BJ (cell line): ENCODE measurements at regions not wholly inside any gene's neighbourhood (a gene's known extent, or its start where the extent isn't known, plus 50 kb on each side); places are given as distances from the start of the nearest gene placed in this dataset.
"Not testable (repeated sequence)": the region's sequence is repeated elsewhere in the genome, so short reads cannot be mapped to it uniquely, and the experiment has no call there.

ENCODE experiments used
- CTCF ChIA-PET: fragments of 350-600 bp; formaldehyde crosslinking; extraction: SDS; loops from one replicate; lab custom pipeline; 2021; ENCODE audit warnings: antibody characterized with exemption, inconsistent platforms; lab: Yijun Ruan, JAX
- POLR2A ChIA-PET: fragments of 300-600 bp; sonication (Branson Sonifier 250); formaldehyde crosslinking; extraction: SDS; loops from one replicate; lab custom pipeline; 2021; ENCODE audit warnings: antibody characterized with exemption; lab: Charles Lee
- DNase-seq: peaks from one replicate; pipeline ENCODE4 v3.0.0-alpha.2; 2011; ENCODE audit warnings: low read depth
- H3K27me3 ChIP-seq: 2 replicates; pipeline ENCODE4 v1.6.0; 2011; ENCODE audit warnings: low read length; ENCODE audit not compliant: control insufficient read depth, insufficient read depth
- H3K36me3 ChIP-seq: 2 replicates; pipeline ENCODE4 v1.5.1; 2011; ENCODE audit warnings: low read length; ENCODE audit not compliant: control insufficient read depth, insufficient read depth
- H3K4me3 ChIP-seq: 2 replicates; pipeline ENCODE4 v1.5.1; 2011; ENCODE audit warnings: low read depth, mild to moderate bottlenecking, control low read depth, low read length
- TF ChIP-seq, protein P1 (sequence below): IDR thresholded peaks from 2 replicates; pipeline ENCODE4 v1.5.1; 2011; ENCODE audit warnings: low read depth, mild to moderate bottlenecking, control low read depth, inconsistent platforms, low read length, moderate library complexity; ENCODE audit not compliant: insufficient read depth

DNA sequence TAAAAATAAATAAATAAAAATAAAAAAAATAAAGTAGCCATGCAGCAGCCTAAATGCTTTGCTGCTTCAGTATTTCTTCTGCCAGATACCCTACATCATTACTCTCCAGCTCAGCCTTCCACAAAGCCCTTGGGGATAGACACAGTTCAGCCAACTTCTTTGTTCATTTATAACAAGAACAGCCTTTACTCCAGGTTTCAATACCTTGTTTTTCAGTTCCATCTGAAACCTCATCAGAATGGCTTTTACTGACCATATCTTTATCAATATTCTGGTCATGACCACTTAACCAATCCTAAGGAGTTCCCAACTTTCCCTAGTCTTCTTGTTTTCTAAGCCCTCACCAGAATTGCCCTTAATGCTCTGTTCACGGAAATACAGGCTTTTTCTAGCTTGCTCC is 128.3 kb upstream of the MED14 start:
- CTCF ChIA-PET = no interaction called here
- POLR2A ChIA-PET = no interaction called here
- TF ChIP-seq, protein P1, sequence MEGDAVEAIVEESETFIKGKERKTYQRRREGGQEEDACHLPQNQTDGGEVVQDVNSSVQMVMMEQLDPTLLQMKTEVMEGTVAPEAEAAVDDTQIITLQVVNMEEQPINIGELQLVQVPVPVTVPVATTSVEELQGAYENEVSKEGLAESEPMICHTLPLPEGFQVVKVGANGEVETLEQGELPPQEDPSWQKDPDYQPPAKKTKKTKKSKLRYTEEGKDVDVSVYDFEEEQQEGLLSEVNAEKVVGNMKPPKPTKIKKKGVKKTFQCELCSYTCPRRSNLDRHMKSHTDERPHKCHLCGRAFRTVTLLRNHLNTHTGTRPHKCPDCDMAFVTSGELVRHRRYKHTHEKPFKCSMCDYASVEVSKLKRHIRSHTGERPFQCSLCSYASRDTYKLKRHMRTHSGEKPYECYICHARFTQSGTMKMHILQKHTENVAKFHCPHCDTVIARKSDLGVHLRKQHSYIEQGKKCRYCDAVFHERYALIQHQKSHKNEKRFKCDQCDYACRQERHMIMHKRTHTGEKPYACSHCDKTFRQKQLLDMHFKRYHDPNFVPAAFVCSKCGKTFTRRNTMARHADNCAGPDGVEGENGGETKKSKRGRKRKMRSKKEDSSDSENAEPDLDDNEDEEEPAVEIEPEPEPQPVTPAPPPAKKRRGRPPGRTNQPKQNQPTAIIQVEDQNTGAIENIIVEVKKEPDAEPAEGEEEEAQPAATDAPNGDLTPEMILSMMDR = no peak
- no peaks in the 10 kb centered on the region for H3K36me3 ChIP-seq
- no peak for DNase-seq
- H3K27me3 ChIP-seq = no peaks in the 10 kb centered on the region
- no peak overlapping the region for H3K4me3 ChIP-seq

DNA sequence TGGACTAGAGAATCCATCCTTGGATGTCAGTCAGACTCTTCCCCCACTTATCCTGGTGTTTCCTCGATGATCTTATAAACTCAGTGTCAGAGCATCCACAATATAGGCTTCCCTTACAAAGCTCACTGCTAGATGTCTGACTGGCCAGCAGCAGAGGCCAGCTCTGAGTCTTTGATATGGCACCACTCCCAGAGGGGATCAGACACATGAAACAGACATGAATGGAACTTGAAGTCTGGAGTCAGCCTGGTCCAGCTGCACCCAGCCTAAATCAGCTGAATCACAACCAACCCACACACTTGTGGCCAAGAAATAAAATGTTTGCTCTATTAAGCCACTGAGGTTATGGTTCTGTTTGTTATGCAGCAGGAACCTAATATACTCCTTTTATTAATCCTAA is 129.6 kb upstream of the MED14 start:
- TF ChIP-seq, protein P1 = no peak
- Histone ChIP-seq H3K4me3 (no peak overlapping the region), H3K36me3 (no peaks in the 10 kb centered on the region), H3K27me3 (no peaks in the 10 kb centered on the region)
- ChIA-PET POLR2A (no interaction called here), CTCF (no interaction called here)
- DNase-seq = peak; percentile 38

DNA sequence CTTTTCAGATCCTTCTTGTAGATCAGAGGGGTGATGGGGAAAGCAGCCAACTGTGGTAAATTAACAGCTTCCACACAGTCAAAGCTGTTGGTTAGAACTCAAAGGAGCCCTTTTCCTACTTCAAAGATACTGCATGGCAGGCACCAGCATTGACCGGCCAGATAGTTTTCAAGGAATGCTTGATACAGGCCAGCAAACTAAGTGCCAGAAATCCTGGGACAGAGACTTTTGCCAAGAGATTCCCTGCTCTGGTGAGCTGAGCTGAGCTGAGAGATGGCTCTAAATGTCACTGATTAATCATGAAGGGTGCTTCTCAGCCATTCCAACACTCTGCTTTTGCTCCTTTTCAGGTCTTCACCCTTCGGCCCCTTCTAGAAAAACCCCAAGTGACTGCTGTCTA is 131.6 kb upstream of the MED14 start:
- ChIA-PET CTCF (interaction anchor here (0.9 to 1.2 kb wide), 2 partner anchors 11 to 14 kb away, joined by 3 to 4 read pairs; no protein-coding TSS in a partner anchor), POLR2A (no interaction called here)
- no peak for DNase-seq
- Histone ChIP-seq H3K36me3 (no peaks in the 10 kb centered on the region), H3K27me3 (no peaks in the 10 kb centered on the region), H3K4me3 (no peak overlapping the region)
- TF ChIP-seq, protein P1 = no peak

DNA sequence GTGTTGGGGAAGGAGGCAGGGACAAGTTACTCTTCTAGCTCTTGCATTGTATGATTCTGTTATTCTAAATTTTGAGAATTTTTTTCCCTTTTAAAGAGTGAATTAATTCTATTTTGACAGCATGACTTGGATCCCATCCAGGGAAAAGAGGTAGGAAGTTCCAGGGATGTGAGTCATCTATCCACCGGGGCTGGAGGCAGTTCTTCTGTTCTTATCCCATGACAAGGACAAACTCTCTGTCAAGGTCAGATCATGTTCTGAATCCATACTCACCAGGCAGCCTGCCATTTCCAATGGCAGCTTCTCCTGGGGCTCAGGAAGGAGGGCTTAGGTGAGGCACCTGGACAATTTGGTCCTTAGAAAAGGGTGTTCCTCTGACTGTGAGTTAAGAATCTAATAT is 132.0 kb upstream of the MED14 start:
- Histone ChIP-seq H3K27me3 (no peaks in the 10 kb centered on the region), H3K36me3 (no peaks in the 10 kb centered on the region), H3K4me3 (no peak overlapping the region)
- no peak for DNase-seq
- TF ChIP-seq, protein P1 = no peak
- ChIA-PET CTCF (interaction anchor here (0.9 to 1.2 kb wide), 2 partner anchors 11 to 14 kb away, joined by 3 to 4 read pairs; no protein-coding TSS in a partner anchor), POLR2A (no interaction called here)

DNA sequence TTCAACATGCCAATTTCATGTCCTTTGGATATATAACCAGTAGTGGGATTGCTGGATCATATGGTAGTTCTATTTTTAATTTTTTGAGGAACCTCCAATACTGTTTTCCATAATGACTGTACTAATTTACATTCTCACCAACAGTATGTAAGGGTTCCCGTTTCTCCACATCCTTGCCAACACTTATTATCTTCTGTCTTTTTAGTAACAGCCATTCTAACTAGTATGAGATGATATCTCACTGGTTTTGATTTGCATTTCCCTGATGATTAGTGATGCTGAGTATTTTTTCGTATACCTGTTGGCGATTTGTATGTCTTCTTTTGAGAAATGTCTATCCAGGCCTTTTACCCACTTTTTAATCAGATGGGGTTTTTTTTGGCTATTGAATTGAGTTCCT is 133.5 kb upstream of the MED14 start:
- CTCF ChIA-PET = no interaction called here
- no peak for DNase-seq
- POLR2A ChIA-PET = no interaction called here
- TF ChIP-seq, protein P1 = no peak
- H3K36me3 ChIP-seq = no peaks in the 10 kb centered on the region
- H3K27me3 ChIP-seq = no peaks in the 10 kb centered on the region
- H3K4me3 ChIP-seq = no peak overlapping the region

DNA sequence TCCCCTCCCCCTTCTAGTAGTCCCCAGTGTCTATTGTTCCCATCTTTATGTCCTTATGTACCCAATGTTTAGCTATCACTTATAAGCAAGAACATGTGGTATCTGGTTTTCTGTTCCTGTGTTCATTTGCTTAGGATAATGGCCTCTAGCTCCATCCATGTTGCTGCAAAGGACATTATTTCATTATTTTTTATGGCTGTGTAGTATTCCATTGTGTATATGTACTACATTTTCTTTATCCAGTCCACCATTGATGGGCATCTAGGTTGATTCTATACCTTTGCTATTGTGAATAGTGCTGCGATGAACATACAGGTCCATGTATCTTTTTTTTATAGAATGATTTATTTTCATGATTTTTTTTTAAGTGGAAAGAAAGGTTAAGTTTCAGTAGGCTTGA is 135.6 kb upstream of the MED14 start:
- H3K4me3 ChIP-seq, H3K27me3 ChIP-seq, H3K36me3 ChIP-seq, POLR2A ChIA-PET, DNase-seq, CTCF ChIA-PET: not testable (repeated sequence)
